K562 (cell line): ENCODE measurements at regions not wholly inside any gene's neighbourhood (a gene's known extent, or its start where the extent isn't known, plus 50 kb on each side); places are given as distances from the start of the nearest gene placed in this dataset.
"Not testable (repeated sequence)": the region's sequence is repeated elsewhere in the genome, so short reads cannot be mapped to it uniquely, and the experiment has no call there.

Source experiments
- ATAC-seq: fragments of 200-7000 bp; cut with Tn5 transposase; 3 replicates; pipeline ENCODE4 v1.9.1; 2020; ENCODE audit warnings: moderate library complexity
- BruUV-seq: library from RNA; stranded (reverse); fragments of 400-500 nt; replicated peaks from 2 replicates; lab custom pipeline; 2021; lab: Mats Ljungman, UMichigan
- CTCF ChIA-PET: fragments of 300-600 bp; formaldehyde crosslinking; extraction: SDS; loops from one replicate; lab custom pipeline; 2021; ENCODE audit warnings: low intra/inter-chr PET ratio; lab: Yijun Ruan, JAX
- POLR2A ChIA-PET: fragments of 300-600, 350-650 bp; sonication (Branson Sonifier 250); formaldehyde crosslinking; extraction: SDS; loops from one replicate; lab custom pipeline; 2021; ENCODE audit warnings: antibody characterized with exemption, inconsistent platforms; lab: Yijun Ruan, JAX
- DNase-seq, 4 experiments: peaks; one replicate each; pipeline versions ENCODE4 v3.0.0 to v3.0.0-alpha.2; 2011 to 2018; ENCODE audit warnings: low spot score in 3 of 4, mixed read lengths in 3 of 4; ENCODE audit errors: extremely low read depth in 1 of 4
- FAIRE-seq: peaks from 2 replicates; lab custom pipeline; 2011; peaks lifted over from hg19 to GRCh38; lab: Jason Lieb, UNC
- H2AFZ ChIP-seq: 2 replicates; pipeline ENCODE4 v1.6.0; 2011; ENCODE audit warnings: low read depth, low read length, control low read depth, inconsistent platforms
- H3K27ac ChIP-seq: fragments of 200-600 bp; 3 replicates; pipeline ENCODE4 v1.8.0; 2011; ENCODE audit warnings: low read depth, mild to moderate bottlenecking, control low read depth, inconsistent platforms, low read length, moderate library complexity, mixed read lengths; ENCODE audit errors: extremely low read depth
- H3K27me3 ChIP-seq, 2 experiments: fragments of 300-600 bp in 1 of 2; 2 replicates in 1 of 2; 3 replicates in 1 of 2; pipeline versions ENCODE4 v1.6.0 to v1.8.0; 2011; ENCODE audit warnings: inconsistent platforms in 2 of 2, low read length in 2 of 2, mild to moderate bottlenecking in 1 of 2, mixed read lengths in 1 of 2, moderate library complexity in 1 of 2; ENCODE audit not compliant: control insufficient read depth in 2 of 2, insufficient read depth in 2 of 2
- H3K36me3 ChIP-seq: fragments of 300-600 bp; 3 replicates; pipeline ENCODE4 v1.8.0; 2011; ENCODE audit warnings: mild to moderate bottlenecking, low read length, inconsistent platforms; ENCODE audit not compliant: control insufficient read depth, insufficient read depth
- H3K4me1 ChIP-seq, 2 experiments: fragments of 200-600 bp in 1 of 2; replicated peaks in 1 of 2; 2 replicates in 1 of 2; 3 replicates in 1 of 2; pipeline versions ENCODE4 v1.5.1 to v1.8.0; 2011; ENCODE audit warnings: inconsistent platforms in 2 of 2, low read length in 2 of 2, mild to moderate bottlenecking in 1 of 2, mixed read lengths in 1 of 2, moderate library complexity in 1 of 2; ENCODE audit not compliant: control insufficient read depth in 2 of 2, insufficient read depth in 2 of 2
- H3K4me2 ChIP-seq: 2 replicates; pipeline ENCODE4 v1.6.1; 2011; ENCODE audit warnings: low read length, control low read depth, inconsistent platforms, mixed read lengths; ENCODE audit not compliant: insufficient read depth
- H3K4me3 ChIP-seq: fragments of 200-600 bp; sonication (generic), shearing (Covaris generic); 2 replicates; pipeline ENCODE4 v1.5.1; 2016; ENCODE audit warnings: control low read depth, inconsistent platforms
- H3K79me2 ChIP-seq: fragments of 200-600 bp; 3 replicates; pipeline ENCODE4 v1.8.0; 2011; ENCODE audit warnings: low read length, inconsistent platforms; ENCODE audit not compliant: control insufficient read depth, insufficient read depth
- H3K9ac ChIP-seq, 2 experiments: 2 replicates each; pipeline versions ENCODE4 v1.6.0 to v1.6.1; 2011; ENCODE audit warnings: low read depth in 2 of 2, low read length in 2 of 2, control low read depth in 1 of 2, inconsistent platforms in 1 of 2, mild to moderate bottlenecking in 1 of 2, mixed read lengths in 1 of 2; ENCODE audit not compliant: insufficient read depth in 1 of 2
- H3K9me1 ChIP-seq: one replicate; pipeline ENCODE4 v1.6.0; 2011; ENCODE audit warnings: inconsistent platforms, mild to moderate bottlenecking, low read length, moderate library complexity; ENCODE audit not compliant: control insufficient read depth, insufficient read depth
- H3K9me3 ChIP-seq: replicated peaks from 2 replicates; pipeline ENCODE4 v1.5.1; 2011; ENCODE audit warnings: low read depth, low read length, inconsistent platforms; ENCODE audit not compliant: control insufficient read depth, insufficient read depth
- H4K20me1 ChIP-seq: replicated peaks from 2 replicates; pipeline ENCODE4 v1.6.1; 2011; ENCODE audit warnings: low read length, inconsistent platforms, mixed read lengths; ENCODE audit not compliant: control insufficient read depth, insufficient read depth
- EP400 ChIP-seq: fragments of 450-650 bp; IDR thresholded peaks from 2 replicates; pipeline ENCODE4 v1.6.1; 2017; ENCODE audit warnings: antibody characterized with exemption, mild to moderate bottlenecking, moderate library complexity
- MNT ChIP-seq, 2 experiments: fragments of 450-650 bp; conservative IDR thresholded peaks; 2 replicates each; pipeline ENCODE4 v1.6.1; 2017; ENCODE audit warnings: mild to moderate bottlenecking in 2 of 2, moderate library complexity in 2 of 2
- NFRKB ChIP-seq: fragments of 450-650 bp; IDR thresholded peaks from 2 replicates; pipeline ENCODE4 v1.6.1; 2016; ENCODE audit warnings: low read depth
- NR2C1 ChIP-seq, 2 experiments: fragments of 450-650 bp; IDR thresholded peaks; 2 replicates each; pipeline ENCODE4 v1.6.1; 2017; ENCODE audit warnings: mild to moderate bottlenecking in 2 of 2, antibody characterized with exemption in 1 of 2, inconsistent platforms in 1 of 2, missing compliant biosample characterization in 1 of 2, missing genetic modification characterization in 1 of 2
- NR2C2 ChIP-seq, 2 experiments: fragments of 200-800 bp in 1 of 2; sonication (Bioruptor generic) in 1 of 2; sonication (generic) in 1 of 2; formaldehyde crosslinking in 1 of 2; IDR thresholded peaks; 2 replicates each; pipeline versions ENCODE4 v1.6.1 to v1.8.0; 2016 to 2022; ENCODE audit warnings: mild to moderate bottlenecking in 1 of 2, missing compliant biosample characterization in 1 of 2, missing genetic modification characterization in 1 of 2, missing genetic modification reagents in 1 of 2
- NRF1 ChIP-seq, 2 experiments: fragments of 450-650 bp; IDR thresholded peaks in 1 of 2; conservative IDR thresholded peaks in 1 of 2; 2 replicates each; pipeline ENCODE4 v1.6.1; 2014; ENCODE audit warnings: mild to moderate bottlenecking in 2 of 2
- POLR2G ChIP-seq: fragments of 200-400 bp; formaldehyde crosslinking; IDR thresholded peaks from 2 replicates; pipeline ENCODE4 v1.6.1; 2017; ENCODE audit warnings: low read depth, mild to moderate bottlenecking, antibody characterized with exemption, low read length, moderate library complexity
- TAF7 ChIP-seq: fragments of 450-650 bp; IDR thresholded peaks from 2 replicates; pipeline ENCODE4 v1.6.1; 2016; ENCODE audit warnings: missing genetic modification characterization, missing compliant biosample characterization
- ZBTB40 ChIP-seq, 2 experiments: fragments of 450-650 bp in 1 of 2; sonication (generic) in 1 of 2; formaldehyde crosslinking in 1 of 2; IDR thresholded peaks; 2 replicates each; pipeline versions ENCODE4 v1.7.1 to v1.9.0; 2016 to 2022; ENCODE audit warnings: inconsistent platforms in 1 of 2, mild to moderate bottlenecking in 1 of 2, missing genetic modification reagents in 1 of 2
- WGBS: fragments of 100-300 bp; shearing (Covaris generic); methylation state at CpG from one replicate; pipeline ENCODE4 v1.1.6; 2016; ENCODE audit warnings: low coverage, mixed read lengths; ENCODE audit not compliant: insufficient coverage; ENCODE audit errors: missing lambda C conversion rate; 5-methylcytosine and 5-hydroxymethylcytosine counted together
- in situ Hi-C: fragments of 300-500 bp; cut with MboI; formaldehyde crosslinking; loops from 4 replicates; pipeline ENCODE4 v1.15.0; 2018; ENCODE audit warnings: inconsistent platforms, mixed read lengths
- intact Hi-C: fragments of 100-400 bp; cut with micrococcal nuclease; formaldehyde crosslinking; loops from 2 replicates; pipeline ENCODE4 v1.14.2; 2022

GRCh38 chr15:83383608-83384139 lies 63.5 kb upstream of the SH3GL3 start:
- H3K27ac ChIP-seq; H3K9me3 ChIP-seq; H3K4me1 ChIP-seq; H3K9me1 ChIP-seq; ATAC-seq; in situ Hi-C loops; FAIRE-seq; H4K20me1 ChIP-seq; CTCF ChIA-PET; DNase-seq; H3K36me3 ChIP-seq; H3K79me2 ChIP-seq; intact Hi-C loops; TF ChIP-seq ZBTB40, NR2C2 (CRISPR knock-in tag; IDR thresholded peaks at IDR 0.05): not testable (repeated sequence)
- Histone ChIP-seq H3K27me3 (peaks cover 7 to 18% of the 10 kb centered on the region in 2 experiments; a peak in 4 of 5 replicates), H2AFZ (peak overlapping the region; percentile 87), H3K9ac (peak overlapping the region in 1 of 2 experiments; percentile 31; a peak in 1 of 4 replicates), H3K4me3 (peak overlapping the region; percentile 9; the same call in 1 of the 2 replicates), H3K4me2 (peak overlapping the region; percentile 49)
- POLR2A ChIA-PET: interaction anchor here (0.7 kb wide), 1 partner anchor 215 kb away, joined by 3 read pairs; no protein-coding TSS in a partner anchor
- TF ChIP-seq ZBTB40 (IDR thresholded peaks at IDR 0.05): peak; percentile 47; the same call in 1 of the 2 replicates
- peak; percentile 47; the same call in 1 of the 2 replicates for TF ChIP-seq NR2C2 (tag; IDR thresholded peaks at IDR 0.05)
- 0 out of 2 replicates have a peak, but pooled peaks have one; percentile 17 for TF ChIP-seq TAF7 (tag)
- TF ChIP-seq MNT (conservative IDR thresholded peaks at IDR 0.05): 0 out of 4 replicates have a peak, but pooled peaks of 1 of the 2 experiments have one; percentile 15
- peak in 1 of 2 experiments; percentile 54; a peak in 3 of 4 replicates for TF ChIP-seq NRF1 (conservative IDR thresholded peaks at IDR 0.05 in 1 of 2, IDR thresholded peaks at IDR 0.05 in 1 of 2)
- TF ChIP-seq NR2C1 (IDR thresholded peaks at IDR 0.05): peak; percentile 21; the same call in 1 of the 2 replicates
- 0 out of 2 replicates have a peak, but pooled peaks have one; percentile 13 for TF ChIP-seq NR2C1 (tag; IDR thresholded peaks at IDR 0.05)
- peak; percentile 28; the same call in 1 of the 2 replicates for TF ChIP-seq EP400
- peak; percentile 64; the same call in 1 of the 2 replicates for TF ChIP-seq NFRKB
- 0 out of 2 replicates have a peak, but pooled peaks have one; percentile 18 for TF ChIP-seq POLR2G
- 0% methylated on average over 9 of the region's 36 CpGs for WGBS
- BruUV-seq: TSS peak; percentile 74
